Activated CD4-positive, alpha-beta T cell treated with anti-CD3 and anti-CD28 coated beads, Interleukin-2, amount 10 ng/mL, durations not matched to agents 7 days and 5 days (primary cell): ENCODE measurements at regions not wholly inside any gene's neighbourhood (a gene's known extent, or its start where the extent isn't known, plus 50 kb on each side); places are given as distances from the start of the nearest gene placed in this dataset.

Source experiments
- CTCF ChIA-PET: fragments of 350-600 bp; sonication (Branson Sonifier 250); formaldehyde crosslinking; loops from one replicate; lab custom pipeline; 2021; ENCODE audit warnings: antibody characterized with exemption; lab: Charles Lee
- POLR2A ChIA-PET: fragments of 350-600 bp; sonication (Branson Sonifier 250); formaldehyde crosslinking; loops from one replicate; lab custom pipeline; 2021; ENCODE audit warnings: antibody characterized with exemption; lab: Charles Lee
- DNase-seq: peaks from one replicate; pipeline ENCODE4 v3.0.0-alpha.2; 2020
- H3K27ac Mint-ChIP-seq: one replicate; pipeline ENCODE4 v1.8.0; 2021; ENCODE audit warnings: mild to moderate bottlenecking, moderate library complexity, mixed read lengths
- H3K27me3 Mint-ChIP-seq: one replicate; pipeline ENCODE4 v1.8.0; 2021; ENCODE audit warnings: mixed read lengths
- H3K36me3 Mint-ChIP-seq: one replicate; pipeline ENCODE4 v1.8.0; 2021; ENCODE audit warnings: low read depth, mixed read lengths
- H3K4me1 Mint-ChIP-seq: one replicate; pipeline ENCODE4 v1.8.0; 2021; ENCODE audit warnings: mixed read lengths
- H3K4me3 Mint-ChIP-seq: one replicate; pipeline ENCODE4 v1.8.0; 2021; ENCODE audit warnings: mild to moderate bottlenecking, moderate library complexity, mixed read lengths
- H3K9me3 Mint-ChIP-seq: one replicate; pipeline ENCODE4 v1.8.0; 2021; ENCODE audit warnings: mixed read lengths

GRCh38 chr4:36638273-36638811 lies 356.9 kb downstream of the DTHD1 start:
- peaks cover 6% of the 10 kb centered on the region for H3K4me1 Mint-ChIP-seq
- H3K36me3 Mint-ChIP-seq: no peaks in the 10 kb centered on the region
- no peak overlapping the region for H3K27ac Mint-ChIP-seq
- no peak overlapping the region for H3K4me3 Mint-ChIP-seq
- CTCF ChIA-PET: no interaction called here
- no peak for DNase-seq
- POLR2A ChIA-PET: no interaction called here
- no peaks in the 10 kb centered on the region for H3K27me3 Mint-ChIP-seq
- no peaks in the 10 kb centered on the region for H3K9me3 Mint-ChIP-seq

GRCh38 chr4:36640876-36641275 lies 359.5 kb downstream of the DTHD1 start:
- POLR2A ChIA-PET: no interaction called here
- Mint-ChIP-seq H3K4me1 (peaks cover 6% of the 10 kb centered on the region), H3K36me3 (no peaks in the 10 kb centered on the region), H3K9me3 (no peaks in the 10 kb centered on the region), H3K27ac (no peak overlapping the region), H3K4me3 (no peak overlapping the region), H3K27me3 (no peaks in the 10 kb centered on the region)
- CTCF ChIA-PET: no interaction called here
- no peak for DNase-seq

- ChIA-PET CTCF (no interaction called here), POLR2A (no interaction called here)
- Mint-ChIP-seq H3K36me3 (no peaks in the 10 kb centered on the region), H3K27me3 (no peaks in the 10 kb centered on the region), H3K4me1 (peaks cover 11% of the 10 kb centered on the region), H3K9me3 (no peaks in the 10 kb centered on the region), H3K27ac (no peak overlapping the region), H3K4me3 (no peak overlapping the region)
- DNase-seq: no peak
These were observed 369.8 kb downstream of the DTHD1 start for GRCh38 chr4:36651253-36651652.

GRCh38 chr4:36652857-36653256 lies 371.4 kb downstream of the DTHD1 start:
- Mint-ChIP-seq H3K9me3 (no peaks in the 10 kb centered on the region), H3K27me3 (no peaks in the 10 kb centered on the region), H3K36me3 (no peaks in the 10 kb centered on the region), H3K4me1 (peaks cover 11% of the 10 kb centered on the region), H3K4me3 (no peak overlapping the region), H3K27ac (no peak overlapping the region)
- POLR2A ChIA-PET: no interaction called here
- DNase-seq: no peak
- CTCF ChIA-PET: no interaction called here

- DNase-seq: no peak
- CTCF ChIA-PET: no interaction called here
- H3K4me1 Mint-ChIP-seq: no peaks in the 10 kb centered on the region
These were observed 384.6 kb downstream of the DTHD1 start for GRCh38 chr4:36665985-36666527.

GRCh38 chr4:36675436-36675835 lies 394.0 kb downstream of the DTHD1 start:
- POLR2A ChIA-PET: no interaction called here
- no peaks in the 10 kb centered on the region for H3K27me3 Mint-ChIP-seq
- no peak for DNase-seq
- CTCF ChIA-PET: no interaction called here
- no peaks in the 10 kb centered on the region for H3K4me1 Mint-ChIP-seq
- H3K4me3 Mint-ChIP-seq: no peak overlapping the region
- no peaks in the 10 kb centered on the region for H3K36me3 Mint-ChIP-seq
- no peak overlapping the region for H3K27ac Mint-ChIP-seq
- H3K9me3 Mint-ChIP-seq: no peaks in the 10 kb centered on the region

More at GRCh38 chr4:36665985-36666527, 384.6 kb downstream of the DTHD1 start:
- no peaks in the 10 kb centered on the region for H3K27me3 Mint-ChIP-seq
- H3K36me3 Mint-ChIP-seq: no peaks in the 10 kb centered on the region
- H3K9me3 Mint-ChIP-seq: no peaks in the 10 kb centered on the region
- POLR2A ChIA-PET: no interaction called here
- H3K27ac Mint-ChIP-seq: no peak overlapping the region
- no peak overlapping the region for H3K4me3 Mint-ChIP-seq

- CTCF ChIA-PET: no interaction called here
- POLR2A ChIA-PET: no interaction called here
- H3K9me3 Mint-ChIP-seq: no peaks in the 10 kb centered on the region
- no peak overlapping the region for H3K27ac Mint-ChIP-seq
- no peak for DNase-seq
- no peaks in the 10 kb centered on the region for H3K36me3 Mint-ChIP-seq
- H3K27me3 Mint-ChIP-seq: no peaks in the 10 kb centered on the region
- H3K4me3 Mint-ChIP-seq: no peak overlapping the region
- no peaks in the 10 kb centered on the region for H3K4me1 Mint-ChIP-seq
These were observed 395.0 kb downstream of the DTHD1 start for GRCh38 chr4:36676139-36677050.

- H3K27me3 Mint-ChIP-seq: no peaks in the 10 kb centered on the region
- H3K27ac Mint-ChIP-seq: no peak overlapping the region
- ChIA-PET POLR2A (no interaction called here), CTCF (no interaction called here)
- no peaks in the 10 kb centered on the region for H3K36me3 Mint-ChIP-seq
- no peaks in the 10 kb centered on the region for H3K4me1 Mint-ChIP-seq
- H3K9me3 Mint-ChIP-seq: no peaks in the 10 kb centered on the region
- no peak overlapping the region for H3K4me3 Mint-ChIP-seq
- DNase-seq: no peak
These were observed 395.7 kb downstream of the DTHD1 start for GRCh38 chr4:36677112-36677511.

GRCh38 chr4:36677874-36678273 lies 396.5 kb downstream of the DTHD1 start:
- ChIA-PET CTCF (no interaction called here), POLR2A (no interaction called here)
- Mint-ChIP-seq H3K27ac (no peak overlapping the region), H3K4me1 (no peaks in the 10 kb centered on the region), H3K9me3 (no peaks in the 10 kb centered on the region), H3K4me3 (no peak overlapping the region), H3K27me3 (no peaks in the 10 kb centered on the region), H3K36me3 (no peaks in the 10 kb centered on the region)
- no peak for DNase-seq

GRCh38 chr4:36687681-36688080 lies 406.3 kb downstream of the DTHD1 start:
- Mint-ChIP-seq H3K36me3 (no peaks in the 10 kb centered on the region), H3K27ac (no peak overlapping the region), H3K4me3 (no peak overlapping the region), H3K27me3 (no peaks in the 10 kb centered on the region), H3K4me1 (no peaks in the 10 kb centered on the region), H3K9me3 (peaks cover 5% of the 10 kb centered on the region)
- POLR2A ChIA-PET: no interaction called here
- no peak for DNase-seq
- CTCF ChIA-PET: no interaction called here

- Mint-ChIP-seq H3K9me3 (peaks cover 5% of the 10 kb centered on the region), H3K4me1 (no peaks in the 10 kb centered on the region), H3K4me3 (no peak overlapping the region), H3K27me3 (no peaks in the 10 kb centered on the region), H3K27ac (no peak overlapping the region), H3K36me3 (no peaks in the 10 kb centered on the region)
- DNase-seq: no peak
- CTCF ChIA-PET: interaction anchor here (0.5 kb wide), 1 partner anchor 493 kb away, joined by 3 read pairs; no protein-coding TSS in a partner anchor
- POLR2A ChIA-PET: no interaction called here
These were observed 411.2 kb downstream of the DTHD1 start for GRCh38 chr4:36692586-36692985.

- no peak for DNase-seq
- peaks cover 1% of the 10 kb centered on the region for H3K27me3 Mint-ChIP-seq
- ChIA-PET POLR2A (no interaction called here), CTCF (no interaction called here)
- peaks cover 6% of the 10 kb centered on the region for H3K9me3 Mint-ChIP-seq
- no peak overlapping the region for H3K4me3 Mint-ChIP-seq
- H3K36me3 Mint-ChIP-seq: no peaks in the 10 kb centered on the region
- no peak overlapping the region for H3K27ac Mint-ChIP-seq
- H3K4me1 Mint-ChIP-seq: no peaks in the 10 kb centered on the region
These were observed 420.8 kb downstream of the DTHD1 start for GRCh38 chr4:36702245-36702644.

GRCh38 chr4:36704289-36704688 lies 422.9 kb downstream of the DTHD1 start:
- Mint-ChIP-seq H3K9me3 (peaks cover 6% of the 10 kb centered on the region), H3K4me1 (no peaks in the 10 kb centered on the region), H3K27me3 (peaks cover 1% of the 10 kb centered on the region), H3K27ac (no peak overlapping the region), H3K36me3 (no peaks in the 10 kb centered on the region), H3K4me3 (no peak overlapping the region)
- DNase-seq: no peak
- ChIA-PET CTCF (no interaction called here), POLR2A (no interaction called here)
